ENCODE measurements at regions not wholly inside any gene's neighbourhood (a gene's known extent, or its start where the extent isn't known, plus 50 kb on each side); places are given as distances from the start of the nearest gene placed in this dataset.

GRCh38 chr6:149150301-149150700 lies 167.2 kb upstream of the TAB2 start:
- DNase-seq: no peak

GRCh38 chr6:149150801-149151398 lies 166.6 kb upstream of the TAB2 start:
- peak in 1 of 2 donors; percentile 31 for DNase-seq

GRCh38 chr6:149152521-149152920 lies 165.0 kb upstream of the TAB2 start:
- DNase-seq: no peak

- no peak for DNase-seq
These were observed 164.4 kb upstream of the TAB2 start for GRCh38 chr6:149153100-149153499.

GRCh38 chr6:149153693-149154092 lies 163.8 kb upstream of the TAB2 start:
- DNase-seq: peak in 1 of 2 donors; percentile 32

- no peak for DNase-seq
These were observed 163.2 kb upstream of the TAB2 start for GRCh38 chr6:149154261-149154821.

GRCh38 chr6:149157126-149157525 lies 160.4 kb upstream of the TAB2 start:
- DNase-seq: no peak

GRCh38 chr6:149158076-149158475 lies 159.4 kb upstream of the TAB2 start:
- DNase-seq: no peak

- DNase-seq: no peak
These were observed 156.6 kb upstream of the TAB2 start for GRCh38 chr6:149160943-149161342.

GRCh38 chr6:149162924-149163323 lies 154.6 kb upstream of the TAB2 start:
- no peak for DNase-seq

GRCh38 chr6:149164199-149164750 lies 153.2 kb upstream of the TAB2 start:
- no peak for DNase-seq

GRCh38 chr6:149166336-149166735 lies 151.2 kb upstream of the TAB2 start:
- no peak for DNase-seq

GRCh38 chr6:149166747-149167146 lies 150.8 kb upstream of the TAB2 start:
- DNase-seq: no peak

GRCh38 chr6:149168968-149169367 lies 148.5 kb upstream of the TAB2 start:
- no peak for DNase-seq

- DNase-seq: no peak
These were observed 147.6 kb upstream of the TAB2 start for GRCh38 chr6:149169761-149170511.

- peak in 1 of 2 donors; percentile 29 for DNase-seq
These were observed 146.7 kb upstream of the TAB2 start for GRCh38 chr6:149170564-149171452.

- DNase-seq: no peak
These were observed 144.3 kb upstream of the TAB2 start for GRCh38 chr6:149173222-149173621.

GRCh38 chr6:149174962-149175361 lies 142.6 kb upstream of the TAB2 start:
- no peak for DNase-seq

GRCh38 chr6:149176971-149177667 lies 140.4 kb upstream of the TAB2 start:
- no peak for DNase-seq

- no peak for DNase-seq
These were observed 138.1 kb upstream of the TAB2 start for GRCh38 chr6:149179431-149179830.

- no peak for DNase-seq
These were observed 136.2 kb upstream of the TAB2 start for GRCh38 chr6:149181304-149181703.

- peak in 1 of 2 donors; percentile 10 for DNase-seq
These were observed 135.2 kb upstream of the TAB2 start for GRCh38 chr6:149182262-149182661.

Data from CD4-positive, alpha-beta T cell treated with Interferon alpha-2 for 1 hour (primary cell).